ENCODE measurements at regions not wholly inside any gene's neighbourhood (a gene's known extent, or its start where the extent isn't known, plus 50 kb on each side); places are given as distances from the start of the nearest gene placed in this dataset.

- H3K27ac Mint-ChIP-seq = no peak overlapping the region
- H3K4me3 Mint-ChIP-seq = no peak overlapping the region
- peaks cover 3 to 4% of the 10 kb centered on the region in 2 donors for H3K4me1 Mint-ChIP-seq (ENCODE audit: low read depth in 2 of 2)
- ATAC-seq (replicated peaks) (no peak), DNase-seq (no peak)
- no peaks in the 10 kb centered on the region for H3K36me3 Mint-ChIP-seq (ENCODE audit: insufficient read depth)
- H3K27me3 Mint-ChIP-seq = no peaks in the 10 kb centered on the region
- H3K9me3 Mint-ChIP-seq = no peaks in the 10 kb centered on the region
Observed at GRCh38 chr2:43090317-43090716, 136.1 kb downstream of the ZFP36L2 start.

GRCh38 chr2:43088143-43089073 lies 138.0 kb downstream of the ZFP36L2 start:
- H3K27ac Mint-ChIP-seq = peak overlapping the region in 1 of 2 donors; percentile 23

DNA sequence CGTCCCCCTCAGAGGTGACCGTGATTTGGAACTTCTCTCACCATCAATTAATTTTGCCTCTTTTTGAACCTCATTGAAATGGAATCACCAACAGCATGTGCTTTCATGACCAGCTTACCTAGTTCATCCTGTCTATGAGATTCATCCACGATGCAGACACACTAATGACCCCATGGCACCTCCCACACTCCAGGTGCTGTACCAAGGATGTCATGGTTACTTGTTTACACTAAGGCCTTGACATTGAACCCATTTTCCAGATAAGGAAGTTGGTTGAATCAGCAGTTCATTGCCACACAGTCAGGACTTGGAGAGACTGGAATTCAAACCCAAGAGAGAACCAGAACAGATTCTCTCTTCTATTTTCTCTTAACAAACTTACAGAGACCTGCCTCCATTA lies 139.0 kb downstream of the ZFP36L2 start:
- no peak for ATAC-seq (replicated peaks)
- Mint-ChIP-seq H3K4me3 (no peak overlapping the region), H3K27me3 (no peaks in the 10 kb centered on the region), H3K27ac (peak overlapping the region in 1 of 2 donors; percentile 22), H3K9me3 (no peaks in the 10 kb centered on the region), H3K4me1 (ENCODE audit: low read depth in 2 of 2) (peaks cover 9 to 10% of the 10 kb centered on the region in 2 donors), H3K36me3 (ENCODE audit: insufficient read depth) (no peaks in the 10 kb centered on the region)
- no peak for DNase-seq

More at GRCh38 chr2:43088143-43089073, 138.0 kb downstream of the ZFP36L2 start:
- no peak overlapping the region for H3K4me3 Mint-ChIP-seq
- H3K9me3 Mint-ChIP-seq = no peaks in the 10 kb centered on the region
- H3K36me3 Mint-ChIP-seq (ENCODE audit: insufficient read depth) = no peaks in the 10 kb centered on the region
- ATAC-seq (replicated peaks) = no peak
- H3K4me1 Mint-ChIP-seq (ENCODE audit: low read depth in 2 of 2) = peaks cover 6 to 10% of the 10 kb centered on the region in 2 donors
- DNase-seq = no peak
- H3K27me3 Mint-ChIP-seq = no peaks in the 10 kb centered on the region

DNA sequence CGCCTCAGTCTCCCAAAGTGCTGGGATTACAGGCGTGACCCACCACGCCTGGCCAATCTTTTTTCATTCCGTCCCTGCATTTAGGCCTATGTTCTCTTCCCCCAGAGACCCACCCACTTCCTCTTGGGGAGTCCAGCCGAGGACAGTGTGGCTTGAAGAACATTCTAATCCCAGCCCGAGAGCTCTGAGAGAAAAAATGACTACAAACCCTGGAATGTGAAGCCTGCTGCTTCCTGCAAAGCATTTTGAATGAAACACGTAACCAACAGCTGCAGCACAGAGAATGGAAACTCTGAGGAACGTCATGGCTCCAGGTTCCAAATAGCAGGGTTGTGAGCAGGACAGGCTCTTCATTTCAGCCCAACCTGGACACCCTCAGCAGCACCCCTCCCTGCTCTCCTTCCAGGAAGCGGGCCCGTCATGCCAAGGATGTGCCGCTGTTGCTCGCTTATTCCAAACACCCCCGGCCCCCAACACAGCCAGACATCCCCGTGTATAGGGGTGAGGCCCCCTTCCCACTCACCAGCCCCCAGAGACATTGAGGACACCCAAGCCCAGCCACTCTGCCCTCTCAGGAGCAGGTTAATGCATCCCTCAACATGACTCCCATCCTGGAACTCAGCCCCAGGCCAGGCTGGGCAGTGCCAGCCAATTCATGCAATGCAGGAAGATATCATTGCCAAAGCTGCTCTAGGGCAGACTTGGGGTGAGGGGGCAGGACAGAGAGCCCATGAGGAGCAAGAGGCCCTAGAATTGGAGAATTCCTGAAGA lies 139.8 kb downstream of the ZFP36L2 start:
- DNase-seq (no peak), ATAC-seq (replicated peaks) (no peak)
- Mint-ChIP-seq H3K9me3 (no peaks in the 10 kb centered on the region), H3K4me1 (ENCODE audit: low read depth in 2 of 2) (peaks cover 9 to 10% of the 10 kb centered on the region in 2 donors), H3K4me3 (no peak overlapping the region), H3K27me3 (no peaks in the 10 kb centered on the region), H3K36me3 (ENCODE audit: insufficient read depth) (no peaks in the 10 kb centered on the region), H3K27ac (peak overlapping the region; percentile 29 to 54)

GRCh38 chr2:43085929-43086328 lies 140.5 kb downstream of the ZFP36L2 start:
- no peak for ATAC-seq (replicated peaks)
- DNase-seq = no peak
- Mint-ChIP-seq H3K4me3 (no peak overlapping the region), H3K9me3 (no peaks in the 10 kb centered on the region), H3K27ac (peak overlapping the region; percentile 29 to 54), H3K4me1 (ENCODE audit: low read depth in 2 of 2) (peaks cover 9 to 10% of the 10 kb centered on the region in 2 donors), H3K36me3 (ENCODE audit: insufficient read depth) (no peaks in the 10 kb centered on the region), H3K27me3 (no peaks in the 10 kb centered on the region)

- peak overlapping the region in 1 of 2 donors; percentile 23 for H3K27ac Mint-ChIP-seq
Observed at GRCh38 chr2:43085505-43085904, 140.9 kb downstream of the ZFP36L2 start.

DNA sequence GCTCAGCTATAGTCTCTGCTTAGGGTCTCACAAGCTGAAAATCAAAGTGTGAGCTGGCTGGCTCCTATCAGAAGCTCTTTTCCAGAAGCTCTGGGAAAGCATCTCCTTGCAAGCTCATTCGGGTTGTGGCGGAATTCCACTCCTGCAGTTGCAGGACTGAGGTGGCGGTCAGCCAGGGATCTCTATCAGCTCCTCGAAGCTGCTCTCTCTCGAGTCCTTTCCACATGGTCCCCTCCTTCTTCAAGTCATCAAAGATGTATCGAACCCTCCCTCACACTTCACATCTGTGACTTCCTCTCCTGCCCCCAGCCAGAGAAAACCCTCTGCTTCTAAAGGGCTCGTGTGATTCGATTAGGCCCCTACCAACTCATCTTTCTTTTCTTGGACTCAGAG lies 141.7 kb downstream of the ZFP36L2 start:
- DNase-seq = no peak
- H3K36me3 Mint-ChIP-seq (ENCODE audit: insufficient read depth) = peaks cover 5% of the 10 kb centered on the region
- H3K4me3 Mint-ChIP-seq = no peak overlapping the region
- H3K4me1 Mint-ChIP-seq (ENCODE audit: low read depth in 2 of 2) = peaks cover 10 to 11% of the 10 kb centered on the region in 2 donors
- H3K27me3 Mint-ChIP-seq = no peaks in the 10 kb centered on the region
- no peaks in the 10 kb centered on the region for H3K9me3 Mint-ChIP-seq
- peak overlapping the region in 1 of 2 donors; percentile 23 for H3K27ac Mint-ChIP-seq
- no peak for ATAC-seq (replicated peaks)

More at GRCh38 chr2:43085505-43085904, 140.9 kb downstream of the ZFP36L2 start:
- no peak for DNase-seq
- ATAC-seq (replicated peaks) = no peak
- H3K9me3 Mint-ChIP-seq = no peaks in the 10 kb centered on the region
- H3K4me1 Mint-ChIP-seq (ENCODE audit: low read depth in 2 of 2) = peaks cover 9 to 10% of the 10 kb centered on the region in 2 donors
- no peaks in the 10 kb centered on the region for H3K27me3 Mint-ChIP-seq
- H3K36me3 Mint-ChIP-seq (ENCODE audit: insufficient read depth) = no peaks in the 10 kb centered on the region
- no peak overlapping the region for H3K4me3 Mint-ChIP-seq

DNA sequence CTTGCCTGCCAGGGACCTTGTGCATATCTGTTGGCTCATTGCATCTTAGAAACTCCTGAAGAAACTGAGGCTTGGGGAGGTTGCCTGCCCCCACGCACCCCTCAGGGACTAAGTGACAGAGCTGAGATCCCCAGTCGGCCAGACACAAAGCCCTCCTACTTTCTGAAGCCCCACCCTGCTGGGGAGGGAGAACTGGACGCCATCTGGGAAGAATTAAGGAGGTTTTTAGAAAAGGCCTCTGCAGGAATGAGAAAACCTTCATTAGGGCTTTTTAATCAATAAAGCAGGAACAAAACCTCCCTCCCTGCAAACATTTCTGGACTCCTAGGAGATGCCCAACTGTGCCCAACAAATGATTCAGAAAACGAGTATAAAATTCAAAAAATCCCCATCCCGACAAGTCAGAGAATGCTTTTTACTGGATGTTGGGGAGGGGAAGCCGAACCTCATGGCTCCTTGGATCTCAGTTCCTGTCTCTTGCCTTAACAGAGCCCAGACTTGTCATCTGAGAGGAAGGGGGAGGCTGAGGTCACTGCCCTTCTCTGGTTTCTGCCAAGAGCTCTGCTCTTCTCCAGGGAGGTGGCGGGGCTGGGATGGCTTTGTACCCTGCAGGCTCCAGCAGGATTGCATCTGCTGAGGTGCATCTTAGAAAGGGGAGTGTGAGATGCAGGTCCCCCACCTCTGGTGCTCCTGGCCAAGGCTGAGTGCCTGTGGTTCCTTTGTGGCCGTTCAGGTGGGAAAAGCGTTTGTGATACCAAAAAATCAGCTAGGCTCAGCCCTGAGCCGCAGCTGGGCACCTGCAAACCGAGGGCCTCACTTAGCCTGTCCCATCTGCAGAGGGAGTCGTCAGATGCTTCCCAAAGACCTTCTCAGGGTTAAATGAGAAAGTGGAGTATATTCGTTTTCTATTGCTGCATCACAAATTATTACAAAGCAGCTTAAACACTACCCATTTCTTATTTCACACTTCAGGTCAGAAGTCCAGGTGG lies 142.4 kb downstream of the ZFP36L2 start:
- Mint-ChIP-seq H3K9me3 (no peaks in the 10 kb centered on the region), H3K4me3 (no peak overlapping the region), H3K27me3 (no peaks in the 10 kb centered on the region), H3K27ac (peak overlapping the region in 1 of 2 donors; percentile 33), H3K4me1 (ENCODE audit: low read depth in 2 of 2) (peaks cover 10 to 11% of the 10 kb centered on the region in 2 donors), H3K36me3 (ENCODE audit: insufficient read depth) (peaks cover 6% of the 10 kb centered on the region)
- DNase-seq (no peak), ATAC-seq (replicated peaks) (no peak)

- no peak for ATAC-seq (replicated peaks)
- DNase-seq = no peak
- no peak overlapping the region for H3K4me3 Mint-ChIP-seq
- H3K4me1 Mint-ChIP-seq (ENCODE audit: low read depth in 2 of 2) = peaks cover 10 to 11% of the 10 kb centered on the region in 2 donors
- peak overlapping the region in 1 of 2 donors; percentile 33 for H3K27ac Mint-ChIP-seq
- no peaks in the 10 kb centered on the region for H3K27me3 Mint-ChIP-seq
- H3K9me3 Mint-ChIP-seq = no peaks in the 10 kb centered on the region
- peaks cover 6% of the 10 kb centered on the region for H3K36me3 Mint-ChIP-seq (ENCODE audit: insufficient read depth)
Observed at GRCh38 chr2:43082903-43083677, 143.3 kb downstream of the ZFP36L2 start.

DNA sequence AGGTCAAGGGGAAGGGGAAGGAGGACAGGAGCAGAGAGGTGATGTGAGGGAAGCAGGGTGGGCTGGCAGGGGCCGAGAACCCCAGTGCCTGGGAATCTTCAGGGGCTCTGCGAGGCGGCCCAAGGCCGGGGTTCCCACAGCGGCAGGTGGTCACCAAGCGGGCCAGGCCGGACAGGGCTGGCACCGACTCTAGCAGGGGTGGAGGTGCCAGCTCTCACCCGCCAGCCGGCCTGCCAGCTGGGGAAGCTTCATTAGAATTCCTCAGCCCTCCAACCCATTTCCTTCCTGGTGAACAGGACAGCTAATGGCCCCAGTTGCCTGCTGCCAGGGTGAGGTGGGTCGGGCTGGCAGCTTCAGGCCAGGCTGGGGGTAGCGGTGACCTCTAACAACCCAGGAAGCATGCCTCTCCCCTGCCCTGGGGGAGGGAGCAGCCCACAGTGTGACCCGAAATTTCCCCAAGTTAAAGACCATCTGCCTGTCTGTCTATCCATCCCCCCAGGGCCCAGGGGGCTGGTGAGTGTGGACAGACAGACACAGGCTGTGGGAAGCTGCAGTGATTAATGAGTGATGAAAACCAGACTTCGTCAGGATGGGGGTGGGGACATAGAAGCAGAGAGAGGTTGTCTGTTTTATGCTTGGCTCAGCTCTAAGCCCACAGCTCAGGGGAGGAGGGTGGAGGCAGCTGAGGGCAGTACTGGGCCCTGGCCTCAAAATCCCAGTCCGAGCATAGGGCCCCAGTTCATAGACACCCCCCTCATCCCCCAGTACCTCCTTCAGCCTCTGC lies 144.1 kb downstream of the ZFP36L2 start:
- DNase-seq (no peak), ATAC-seq (replicated peaks) (no peak)
- Mint-ChIP-seq H3K4me3 (no peak overlapping the region), H3K36me3 (ENCODE audit: insufficient read depth) (peaks cover 6% of the 10 kb centered on the region), H3K27me3 (no peaks in the 10 kb centered on the region), H3K9me3 (no peaks in the 10 kb centered on the region), H3K4me1 (ENCODE audit: low read depth in 2 of 2) (peaks cover 10 to 11% of the 10 kb centered on the region in 2 donors), H3K27ac (peak overlapping the region in 1 of 2 donors; percentile 42)

DNA sequence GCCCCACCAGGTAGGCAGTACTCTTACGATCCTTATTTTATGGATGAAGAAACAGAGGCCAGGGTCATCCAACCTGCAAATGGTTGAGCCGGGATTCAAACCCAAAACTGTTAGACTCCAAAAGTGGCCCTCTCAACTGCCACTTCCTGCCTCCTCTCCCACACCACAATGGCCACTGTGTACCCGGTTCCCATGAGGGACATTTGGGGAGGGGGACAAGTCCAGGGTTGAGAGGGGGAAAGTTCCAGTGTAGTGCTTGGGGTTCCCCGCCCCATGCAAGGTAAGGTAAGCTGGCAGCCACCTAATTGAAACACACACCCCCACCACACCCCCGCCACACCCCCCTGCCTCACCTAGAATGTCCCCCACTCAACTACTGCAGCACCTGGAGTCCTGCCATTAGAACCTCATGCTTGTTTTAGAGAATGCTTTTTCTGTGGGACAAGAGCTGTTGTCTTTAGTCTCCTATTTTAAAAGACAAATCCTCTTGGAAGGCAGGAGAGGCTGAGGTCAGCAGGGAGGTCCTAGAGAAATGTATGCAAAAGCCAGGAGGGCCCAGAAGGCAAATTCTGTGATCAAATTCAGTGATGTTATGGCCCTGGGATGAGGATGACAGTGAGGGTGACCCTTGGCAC lies 145.2 kb downstream of the ZFP36L2 start:
- no peaks in the 10 kb centered on the region for H3K27me3 Mint-ChIP-seq
- H3K36me3 Mint-ChIP-seq (ENCODE audit: insufficient read depth) = peaks cover 6% of the 10 kb centered on the region
- DNase-seq = no peak
- H3K9me3 Mint-ChIP-seq = no peaks in the 10 kb centered on the region
- no peak overlapping the region for H3K4me3 Mint-ChIP-seq
- ATAC-seq (replicated peaks) = no peak
- H3K4me1 Mint-ChIP-seq (ENCODE audit: low read depth in 2 of 2) = peaks cover 10 to 11% of the 10 kb centered on the region in 2 donors
- no peak overlapping the region for H3K27ac Mint-ChIP-seq

Data from effector memory CD8-positive, alpha-beta T cell (primary cell).